ENCODE measurements at regions not wholly inside any gene's neighbourhood (a gene's known extent, or its start where the extent isn't known, plus 50 kb on each side); places are given as distances from the start of the nearest gene placed in this dataset.

GRCh38 chr16:62462971-62463370 is 426.7 kb upstream of the CDH8 start:
- H3K27me3 ChIP-seq (replicated peaks; ENCODE audit: control insufficient read depth, insufficient read depth, low read length) = no peaks in the 10 kb centered on the region
- H3K36me3 Mint-ChIP-seq (ENCODE audit: insufficient read depth, unreplicated experiment) = no peaks in the 10 kb centered on the region
- H3K4me3 ChIP-seq (ENCODE audit: low read depth, low read length) = no peak overlapping the region
- H3K9me3 Mint-ChIP-seq (ENCODE audit: unreplicated experiment) = peaks cover 12% of the 10 kb centered on the region
- H3K27ac Mint-ChIP-seq (ENCODE audit: unreplicated experiment) = no peak overlapping the region
- H3K27me3 Mint-ChIP-seq (ENCODE audit: insufficient read depth, unreplicated experiment) = no peaks in the 10 kb centered on the region
- BruUV-seq (replicated peaks) = no TSS peak
- H3K9me3 ChIP-seq = no peaks in the 10 kb centered on the region; the same call in 1 of the 2 replicates
- H3K4me1 ChIP-seq = no peaks in the 10 kb centered on the region
- no peak for DNase-seq
- ChIA-PET POLR2A (no interaction called here), CTCF (no interaction called here)
- intact Hi-C loops (cut with micrococcal nuclease; ENCODE audit: unreplicated experiment) = no loop called here
- no peaks in the 10 kb centered on the region for H3K4me1 Mint-ChIP-seq (ENCODE audit: low read depth, unreplicated experiment)
- no peaks in the 10 kb centered on the region for H3K36me3 ChIP-seq (ENCODE audit: control insufficient read depth, insufficient read depth, low read length)
- no peak overlapping the region for H3K4me3 Mint-ChIP-seq (ENCODE audit: unreplicated experiment)
- no peak for TF ChIP-seq CTCF (IDR thresholded peaks at IDR 0.05; ENCODE audit: insufficient read depth in 1 of 2, low read depth in 1 of 2, low read length in 1 of 2, severe bottlenecking in 1 of 2, unreplicated experiment in 1 of 2)

GRCh38 chr16:62450291-62450690 is 414.1 kb upstream of the CDH8 start:
- Histone ChIP-seq H3K4me3 (ENCODE audit: low read depth, low read length) (no peak overlapping the region), H3K27me3 (replicated peaks; ENCODE audit: control insufficient read depth, insufficient read depth, low read length) (no peaks in the 10 kb centered on the region), H3K9me3 (no peaks in the 10 kb centered on the region), H3K4me1 (no peaks in the 10 kb centered on the region), H3K36me3 (ENCODE audit: control insufficient read depth, insufficient read depth, low read length) (no peaks in the 10 kb centered on the region)
- no peak for TF ChIP-seq CTCF (IDR thresholded peaks at IDR 0.05; ENCODE audit: insufficient read depth in 1 of 2, low read depth in 1 of 2, low read length in 1 of 2, severe bottlenecking in 1 of 2, unreplicated experiment in 1 of 2)
- H3K4me1 Mint-ChIP-seq (ENCODE audit: low read depth, unreplicated experiment) = no peaks in the 10 kb centered on the region
- H3K36me3 Mint-ChIP-seq (ENCODE audit: insufficient read depth, unreplicated experiment) = no peaks in the 10 kb centered on the region
- no peak for DNase-seq
- CTCF ChIA-PET = no interaction called here
- H3K27ac Mint-ChIP-seq (ENCODE audit: unreplicated experiment) = no peak overlapping the region
- H3K9me3 Mint-ChIP-seq (ENCODE audit: unreplicated experiment) = no peaks in the 10 kb centered on the region
- POLR2A ChIA-PET = no interaction called here
- H3K4me3 Mint-ChIP-seq (ENCODE audit: unreplicated experiment) = no peak overlapping the region
- intact Hi-C loops (cut with micrococcal nuclease; ENCODE audit: unreplicated experiment) = no loop called here
- no TSS peak for BruUV-seq (replicated peaks)
- H3K27me3 Mint-ChIP-seq (ENCODE audit: insufficient read depth, unreplicated experiment) = no peaks in the 10 kb centered on the region

- no TSS peak for BruUV-seq (replicated peaks)
- Histone ChIP-seq H3K4me3 (ENCODE audit: low read depth, low read length) (no peak overlapping the region), H3K27me3 (replicated peaks; ENCODE audit: control insufficient read depth, insufficient read depth, low read length) (no peaks in the 10 kb centered on the region), H3K4me1 (no peaks in the 10 kb centered on the region), H3K9me3 (peaks cover 3% of the 10 kb centered on the region; the same call in 1 of the 2 replicates), H3K36me3 (ENCODE audit: control insufficient read depth, insufficient read depth, low read length) (no peaks in the 10 kb centered on the region)
- Mint-ChIP-seq H3K9me3 (ENCODE audit: unreplicated experiment) (peaks cover 12% of the 10 kb centered on the region), H3K27ac (ENCODE audit: unreplicated experiment) (no peak overlapping the region), H3K4me3 (ENCODE audit: unreplicated experiment) (no peak overlapping the region), H3K27me3 (ENCODE audit: insufficient read depth, unreplicated experiment) (no peaks in the 10 kb centered on the region), H3K36me3 (ENCODE audit: insufficient read depth, unreplicated experiment) (no peaks in the 10 kb centered on the region), H3K4me1 (ENCODE audit: low read depth, unreplicated experiment) (no peaks in the 10 kb centered on the region)
- intact Hi-C loops (cut with micrococcal nuclease; ENCODE audit: unreplicated experiment) = no loop called here
- ChIA-PET CTCF (no interaction called here), POLR2A (no interaction called here)
- no peak for DNase-seq
- TF ChIP-seq CTCF (IDR thresholded peaks at IDR 0.05; ENCODE audit: insufficient read depth in 1 of 2, low read depth in 1 of 2, low read length in 1 of 2, severe bottlenecking in 1 of 2, unreplicated experiment in 1 of 2) = no peak
Observed at GRCh38 chr16:62445909-62446308, 409.7 kb upstream of the CDH8 start.
